ENCODE measurements at regions not wholly inside any gene's neighbourhood (a gene's known extent, or its start where the extent isn't known, plus 50 kb on each side); places are given as distances from the start of the nearest gene placed in this dataset.

DNA sequence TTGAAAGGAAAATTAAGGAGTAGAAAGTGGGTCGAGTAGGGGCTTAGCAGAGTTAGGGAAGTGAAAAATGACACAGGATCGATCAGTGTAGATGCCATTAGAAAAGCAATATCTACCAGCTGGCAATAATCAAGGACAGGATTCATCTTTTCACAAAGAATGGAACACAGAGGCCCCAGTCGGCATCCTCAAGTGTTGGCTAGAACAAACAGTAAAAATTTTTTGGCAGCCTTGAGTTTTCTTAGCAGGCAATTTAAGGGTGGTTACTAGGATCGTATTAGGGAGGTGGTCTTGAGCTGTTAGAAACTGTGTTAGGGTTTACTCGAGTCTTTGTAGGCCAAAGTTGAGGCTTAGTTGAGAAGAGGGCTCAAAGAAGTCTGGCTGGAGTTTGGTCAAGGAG, 658.8 kb upstream of the SGO1 start:
- no peak for TF ChIP-seq ZNF707 (tag by site-specific recombination; IDR thresholded peaks at IDR 0.05)
- TF ChIP-seq CTCF (tag by site-specific recombination; IDR thresholded peaks at IDR 0.05), result no peak
- TF ChIP-seq ZNF580 (tag by site-specific recombination; IDR thresholded peaks at IDR 0.05), result no peak
- no peak for TF ChIP-seq SALL2 (tag by site-specific recombination; IDR thresholded peaks at IDR 0.05; ENCODE audit: borderline replicate concordance)
- no peak for TF ChIP-seq FEZF1 (tag by site-specific recombination; IDR thresholded peaks at IDR 0.05)
- TF ChIP-seq ZNF830 (tag by site-specific recombination; IDR thresholded peaks at IDR 0.05; ENCODE audit: low read depth), result no peak
- TF ChIP-seq GLIS1 (tag by site-specific recombination; IDR thresholded peaks at IDR 0.05), result no peak
- TF ChIP-seq ZNF175 (tag by site-specific recombination; IDR thresholded peaks at IDR 0.05), result no peak
- no peak for TF ChIP-seq ZBTB1 (tag by site-specific recombination; IDR thresholded peaks at IDR 0.05)
- no peak for TF ChIP-seq ZBTB21 (tag by site-specific recombination; IDR thresholded peaks at IDR 0.05)
- TF ChIP-seq TCF7L2 (IDR thresholded peaks at IDR 0.05; ENCODE audit: borderline replicate concordance, low read depth, low read length), result no peak
- no peak for TF ChIP-seq SP3 (tag by site-specific recombination; IDR thresholded peaks at IDR 0.05)
- no peak for TF ChIP-seq ZNF148 (tag by site-specific recombination; IDR thresholded peaks at IDR 0.05; ENCODE audit: borderline replicate concordance)
- TF ChIP-seq, protein P1, sequence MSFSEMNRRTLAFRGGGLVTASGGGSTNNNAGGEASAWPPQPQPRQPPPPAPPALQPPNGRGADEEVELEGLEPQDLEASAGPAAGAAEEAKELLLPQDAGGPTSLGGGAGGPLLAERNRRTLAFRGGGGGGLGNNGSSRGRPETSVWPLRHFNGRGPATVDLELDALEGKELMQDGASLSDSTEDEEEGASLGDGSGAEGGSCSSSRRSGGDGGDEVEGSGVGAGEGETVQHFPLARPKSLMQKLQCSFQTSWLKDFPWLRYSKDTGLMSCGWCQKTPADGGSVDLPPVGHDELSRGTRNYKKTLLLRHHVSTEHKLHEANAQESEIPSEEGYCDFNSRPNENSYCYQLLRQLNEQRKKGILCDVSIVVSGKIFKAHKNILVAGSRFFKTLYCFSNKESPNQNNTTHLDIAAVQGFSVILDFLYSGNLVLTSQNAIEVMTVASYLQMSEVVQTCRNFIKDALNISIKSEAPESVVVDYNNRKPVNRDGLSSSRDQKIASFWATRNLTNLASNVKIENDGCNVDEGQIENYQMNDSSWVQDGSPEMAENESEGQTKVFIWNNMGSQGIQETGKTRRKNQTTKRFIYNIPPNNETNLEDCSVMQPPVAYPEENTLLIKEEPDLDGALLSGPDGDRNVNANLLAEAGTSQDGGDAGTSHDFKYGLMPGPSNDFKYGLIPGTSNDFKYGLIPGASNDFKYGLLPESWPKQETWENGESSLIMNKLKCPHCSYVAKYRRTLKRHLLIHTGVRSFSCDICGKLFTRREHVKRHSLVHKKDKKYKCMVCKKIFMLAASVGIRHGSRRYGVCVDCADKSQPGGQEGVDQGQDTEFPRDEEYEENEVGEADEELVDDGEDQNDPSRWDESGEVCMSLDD (tag by site-specific recombination; IDR thresholded peaks at IDR 0.05), result no peak
